Muscle layer of colon (tissue), 2 donors: ENCODE measurements at regions not wholly inside any gene's neighbourhood (a gene's known extent, or its start where the extent isn't known, plus 50 kb on each side); places are given as distances from the start of the nearest gene placed in this dataset.

Experiments
- H3K27ac ChIP-seq: one replicate; pipeline ENCODE4 v1.7.0; 2013; ENCODE audit warnings: low read depth, mild to moderate bottlenecking, low read length, moderate library complexity
- H3K27me3 ChIP-seq, 2 donors: one replicate each; pipeline ENCODE4 v1.7.0; 2013; ENCODE audit warnings: low read length in 2 of 2, mild to moderate bottlenecking in 2 of 2; ENCODE audit not compliant: insufficient read depth in 2 of 2, control insufficient read depth in 1 of 2
- H3K36me3 ChIP-seq: one replicate; pipeline ENCODE4 v1.7.0; 2013; ENCODE audit warnings: mild to moderate bottlenecking, low read length; ENCODE audit not compliant: insufficient read depth
- H3K4me1 ChIP-seq: one replicate; pipeline ENCODE4 v1.7.0; 2013; ENCODE audit warnings: mild to moderate bottlenecking, low read length; ENCODE audit not compliant: insufficient read depth
- H3K4me3 ChIP-seq, 2 donors: one replicate each; pipeline ENCODE4 v1.7.0; 2013; ENCODE audit warnings: low read length in 2 of 2, low read depth in 1 of 2, mild to moderate bottlenecking in 1 of 2, moderate library complexity in 1 of 2
- H3K9ac ChIP-seq: one replicate; pipeline ENCODE4 v1.7.0; 2013; ENCODE audit warnings: low read length
- H3K9me3 ChIP-seq: one replicate; pipeline ENCODE4 v1.7.0; 2013; ENCODE audit warnings: mild to moderate bottlenecking, low read length
- donor health status: abdominal sarcoma.
- donor health status: Adenocarcinoma of cecum.

DNA sequence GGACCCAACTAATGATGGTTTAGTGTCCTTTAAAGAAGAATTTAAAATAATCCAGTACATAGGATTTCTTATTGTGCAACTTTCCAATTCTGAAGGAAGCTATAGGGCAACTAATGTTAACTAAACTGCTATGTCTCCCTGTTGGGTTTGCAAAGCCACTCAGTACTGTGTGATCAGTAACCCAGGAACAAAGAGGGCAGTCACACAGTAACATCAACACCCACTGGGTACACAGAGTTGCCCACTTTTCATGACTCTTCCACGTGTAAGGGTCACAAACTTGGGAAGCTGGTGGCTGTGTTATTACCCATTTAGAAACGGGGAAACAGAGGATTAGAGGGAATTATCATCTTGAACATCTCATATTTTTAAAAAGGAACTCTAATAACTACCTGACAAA, 555.0 kb upstream of the DIPK2B start:
- H3K9ac ChIP-seq = no peak overlapping the region
- H3K9me3 ChIP-seq = no peaks in the 10 kb centered on the region
- no peaks in the 10 kb centered on the region for H3K27me3 ChIP-seq
- H3K4me3 ChIP-seq = no peak overlapping the region
- no peak overlapping the region for H3K27ac ChIP-seq
- no peaks in the 10 kb centered on the region for H3K36me3 ChIP-seq
- H3K4me1 ChIP-seq = peaks cover 16% of the 10 kb centered on the region

DNA sequence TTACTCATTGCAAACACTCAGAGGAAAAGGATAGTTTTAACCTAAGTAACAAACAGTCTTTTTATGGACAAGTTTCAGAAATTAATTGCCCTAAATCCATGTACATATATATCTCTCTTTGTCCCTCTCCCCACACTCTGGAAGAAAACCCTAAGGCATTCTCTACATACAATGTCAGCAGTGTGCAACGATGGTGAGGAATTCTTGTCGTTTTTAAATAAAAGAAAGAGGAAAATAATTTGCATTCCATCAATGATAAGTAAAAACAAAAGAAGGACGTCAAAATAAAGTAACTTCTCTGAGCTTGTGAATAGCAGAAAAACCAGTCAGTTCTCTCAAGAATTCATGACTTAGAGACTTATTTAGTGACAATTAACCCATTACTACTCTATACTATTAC, 550.5 kb upstream of the DIPK2B start:
- Histone ChIP-seq H3K27me3 (no peaks in the 10 kb centered on the region), H3K9ac (no peak overlapping the region), H3K36me3 (no peaks in the 10 kb centered on the region), H3K4me3 (no peak overlapping the region), H3K9me3 (no peaks in the 10 kb centered on the region), H3K4me1 (peaks cover 25% of the 10 kb centered on the region), H3K27ac (no peak overlapping the region)

DNA sequence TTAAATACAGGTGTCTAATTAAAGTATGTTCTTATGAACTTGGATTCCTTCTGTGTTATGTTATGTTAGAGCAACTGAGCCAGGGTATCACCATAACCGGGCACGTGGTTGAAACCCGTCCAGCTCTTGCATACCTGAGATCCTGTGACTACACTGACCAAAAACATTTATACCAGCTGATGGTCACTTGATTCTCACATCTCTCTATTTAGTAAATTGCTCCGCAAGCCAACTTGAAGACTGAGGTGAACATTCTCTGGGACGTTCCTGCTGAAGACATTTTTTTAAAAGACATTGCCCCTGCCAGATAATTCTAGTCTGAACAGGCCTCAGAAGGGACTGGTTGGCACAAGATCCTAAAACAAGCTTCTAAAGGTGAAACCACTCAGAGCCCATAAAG, 550.0 kb upstream of the DIPK2B start:
- Histone ChIP-seq H3K36me3 (no peaks in the 10 kb centered on the region), H3K27ac (no peak overlapping the region), H3K9me3 (no peaks in the 10 kb centered on the region), H3K9ac (no peak overlapping the region), H3K4me1 (peaks cover 25% of the 10 kb centered on the region), H3K4me3 (no peak overlapping the region), H3K27me3 (no peaks in the 10 kb centered on the region)

DNA sequence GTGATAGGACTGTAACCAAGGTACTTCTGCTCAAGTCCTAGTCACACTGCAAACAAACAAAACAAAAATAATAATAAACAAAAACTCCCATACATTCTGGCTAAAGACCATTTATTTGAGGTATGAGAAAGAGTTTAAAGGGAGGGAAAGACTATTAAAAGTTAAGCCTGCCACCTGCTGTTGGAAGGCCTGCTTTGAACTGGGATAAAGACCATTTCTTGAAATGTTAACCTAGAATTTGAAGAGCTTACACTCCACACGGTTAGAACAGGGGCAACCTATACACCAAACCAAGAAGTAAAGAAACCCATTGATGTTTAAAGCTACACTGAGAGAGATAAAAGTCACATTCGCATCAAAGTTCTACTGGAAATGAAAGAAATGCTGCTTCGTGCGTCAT, 548.7 kb upstream of the DIPK2B start:
- no peak overlapping the region for H3K27ac ChIP-seq

DNA sequence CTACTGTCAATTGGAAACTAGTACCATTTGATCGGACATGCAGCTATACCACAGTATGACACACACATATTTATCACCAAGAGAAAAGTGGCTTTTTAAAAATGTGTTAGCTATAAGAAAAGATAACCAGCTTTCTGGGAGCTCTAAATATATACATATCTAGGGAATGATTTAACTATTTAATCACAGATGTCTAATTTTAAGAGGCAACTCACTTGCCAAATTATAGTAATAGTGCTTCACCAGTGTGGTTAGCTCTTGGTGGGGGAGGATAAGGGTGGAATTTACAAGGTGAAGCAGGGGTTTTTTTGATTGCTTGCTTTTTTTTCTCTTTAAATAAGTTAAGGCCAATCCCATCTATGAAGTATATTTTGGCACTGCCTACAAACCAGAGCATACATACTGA, 547.7 kb upstream of the DIPK2B start:
- H3K9ac ChIP-seq = no peak overlapping the region
- no peak overlapping the region for H3K27ac ChIP-seq
- H3K9me3 ChIP-seq = no peaks in the 10 kb centered on the region
- H3K4me1 ChIP-seq = peaks cover 25% of the 10 kb centered on the region
- H3K36me3 ChIP-seq = no peaks in the 10 kb centered on the region
- H3K4me3 ChIP-seq = no peak overlapping the region
- H3K27me3 ChIP-seq = no peaks in the 10 kb centered on the region

More for the DNA sequence above, 548.7 kb upstream of the DIPK2B start:
- peaks cover 25% of the 10 kb centered on the region for H3K4me1 ChIP-seq
- H3K27me3 ChIP-seq = no peaks in the 10 kb centered on the region
- no peak overlapping the region for H3K4me3 ChIP-seq
- no peak overlapping the region for H3K9ac ChIP-seq
- no peaks in the 10 kb centered on the region for H3K36me3 ChIP-seq
- no peaks in the 10 kb centered on the region for H3K9me3 ChIP-seq

GRCh38 chrX:45747905-45748304, 547.2 kb upstream of the DIPK2B start:
- no peak overlapping the region for H3K4me3 ChIP-seq
- H3K9ac ChIP-seq = no peak overlapping the region
- no peak overlapping the region for H3K27ac ChIP-seq
- H3K9me3 ChIP-seq = no peaks in the 10 kb centered on the region
- H3K4me1 ChIP-seq = peaks cover 25% of the 10 kb centered on the region
- H3K36me3 ChIP-seq = no peaks in the 10 kb centered on the region
- no peaks in the 10 kb centered on the region for H3K27me3 ChIP-seq

GRCh38 chrX:45745479-45745878, 544.8 kb upstream of the DIPK2B start:
- H3K27me3 ChIP-seq = no peaks in the 10 kb centered on the region
- H3K27ac ChIP-seq = no peak overlapping the region
- no peaks in the 10 kb centered on the region for H3K9me3 ChIP-seq
- H3K9ac ChIP-seq = no peak overlapping the region
- no peaks in the 10 kb centered on the region for H3K36me3 ChIP-seq
- H3K4me1 ChIP-seq = peaks cover 7% of the 10 kb centered on the region
- H3K4me3 ChIP-seq = no peak overlapping the region

DNA sequence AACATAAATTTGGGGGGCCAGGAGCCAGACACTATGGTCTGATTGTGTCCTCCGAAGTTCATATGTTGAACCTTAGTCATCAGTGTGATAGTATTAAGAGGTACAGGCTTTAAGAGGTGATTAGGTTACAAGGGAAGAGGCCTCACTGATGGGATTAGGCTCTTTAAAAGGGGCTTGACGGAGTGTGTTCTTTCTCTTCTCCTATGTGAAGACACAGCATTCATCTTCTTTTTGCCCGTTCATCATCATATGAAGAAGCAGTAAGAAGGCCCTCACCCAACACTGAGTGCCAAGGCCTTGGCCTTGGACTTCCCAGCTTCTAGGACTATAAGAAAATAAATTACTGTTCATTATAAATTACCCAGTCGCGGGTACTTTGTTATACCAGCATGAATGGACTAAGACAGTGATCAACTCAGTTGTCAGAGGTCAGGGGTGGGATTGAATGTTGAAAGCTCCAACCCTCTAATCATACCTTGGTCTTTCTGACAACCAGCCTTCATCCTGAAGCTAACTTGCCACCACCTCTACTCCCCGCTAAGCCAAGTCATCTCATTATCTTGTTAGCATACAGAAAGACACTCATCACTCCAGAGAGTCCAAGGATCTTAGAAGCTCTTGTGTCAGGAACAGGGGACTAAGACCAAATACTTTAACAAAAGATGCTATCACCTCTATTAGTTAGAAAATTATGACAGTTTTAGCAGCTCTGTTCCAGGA, 543.4 kb upstream of the DIPK2B start:
- Histone ChIP-seq H3K9ac (no peak overlapping the region), H3K27ac (no peak overlapping the region), H3K9me3 (no peaks in the 10 kb centered on the region), H3K4me3 (no peak overlapping the region), H3K36me3 (no peaks in the 10 kb centered on the region), H3K4me1 (no peaks in the 10 kb centered on the region), H3K27me3 (no peaks in the 10 kb centered on the region)

DNA sequence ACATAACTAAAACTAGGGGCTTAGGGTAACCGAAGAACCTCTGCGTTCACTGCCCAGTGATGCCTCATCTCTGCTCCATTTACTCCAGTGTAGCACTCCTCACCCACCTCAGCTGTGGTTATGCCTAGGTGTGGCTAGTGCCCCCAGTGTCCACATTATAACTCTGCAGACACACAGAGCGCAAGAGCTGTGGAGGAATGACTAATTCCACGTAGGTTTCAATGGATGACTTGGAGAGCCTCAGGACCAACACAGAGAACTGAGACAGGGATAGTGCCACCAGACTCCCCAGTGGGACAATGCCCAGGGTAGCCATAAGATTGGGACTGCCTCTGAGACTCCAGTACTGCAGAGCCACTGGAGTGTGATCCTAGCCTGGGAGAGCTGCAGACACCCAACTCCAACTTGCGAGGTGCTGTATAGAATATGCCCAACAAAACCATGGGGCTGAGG, 542.4 kb upstream of the DIPK2B start:
- Histone ChIP-seq H3K27me3 (no peaks in the 10 kb centered on the region), H3K4me1 (no peaks in the 10 kb centered on the region), H3K9ac (no peak overlapping the region)

GRCh38 chrX:45740291-45740690, 539.6 kb upstream of the DIPK2B start:
- H3K9me3 ChIP-seq = no peaks in the 10 kb centered on the region
- H3K9ac ChIP-seq = no peak overlapping the region
- H3K36me3 ChIP-seq = no peaks in the 10 kb centered on the region
- H3K27ac ChIP-seq = no peak overlapping the region
- H3K27me3 ChIP-seq = no peaks in the 10 kb centered on the region
- no peak overlapping the region for H3K4me3 ChIP-seq
- no peaks in the 10 kb centered on the region for H3K4me1 ChIP-seq

More for the DNA sequence above, 542.4 kb upstream of the DIPK2B start:
- no peak overlapping the region for H3K27ac ChIP-seq
- H3K4me3 ChIP-seq = no peak overlapping the region
- no peaks in the 10 kb centered on the region for H3K9me3 ChIP-seq
- no peaks in the 10 kb centered on the region for H3K36me3 ChIP-seq

GRCh38 chrX:45735571-45735970, 534.9 kb upstream of the DIPK2B start:
- no peaks in the 10 kb centered on the region for H3K4me1 ChIP-seq
- no peaks in the 10 kb centered on the region for H3K9me3 ChIP-seq
- H3K27ac ChIP-seq = no peak overlapping the region
- no peak overlapping the region for H3K4me3 ChIP-seq
- no peaks in the 10 kb centered on the region for H3K36me3 ChIP-seq
- no peaks in the 10 kb centered on the region for H3K27me3 ChIP-seq
- H3K9ac ChIP-seq = no peak overlapping the region

- H3K27me3 ChIP-seq = no peaks in the 10 kb centered on the region
- no peak overlapping the region for H3K9ac ChIP-seq
- H3K9me3 ChIP-seq = no peaks in the 10 kb centered on the region
- H3K27ac ChIP-seq = no peak overlapping the region
- H3K4me1 ChIP-seq = no peaks in the 10 kb centered on the region
- no peaks in the 10 kb centered on the region for H3K36me3 ChIP-seq
- no peak overlapping the region for H3K4me3 ChIP-seq
Observed at GRCh38 chrX:45731448-45731847, 530.8 kb upstream of the DIPK2B start.
